GM10248 (cell line): ENCODE measurements at regions not wholly inside any gene's neighbourhood (a gene's known extent, or its start where the extent isn't known, plus 50 kb on each side); places are given as distances from the start of the nearest gene placed in this dataset.

Experiments used
- CTCF ChIA-PET: fragments of 300-600 bp; sonication (Branson Sonifier 250); formaldehyde crosslinking; extraction: SDS; loops from one replicate; lab custom pipeline; 2021; ENCODE audit warnings: antibody characterized with exemption; lab: Yijun Ruan, JAX
- POLR2A ChIA-PET: fragments of 350-650 bp; sonication (Branson Sonifier 250); formaldehyde crosslinking; extraction: SDS; loops from one replicate; lab custom pipeline; 2020; ENCODE audit warnings: antibody characterized with exemption; lab: Yijun Ruan, JAX
- DNase-seq: peaks from one replicate; pipeline ENCODE4 v3.0.0; 2012; ENCODE audit errors: extremely low spot score
- CTCF ChIP-seq: IDR thresholded peaks from 2 replicates; pipeline ENCODE4 v1.5.1; 2012; ENCODE audit warnings: mild to moderate bottlenecking, low read depth; ENCODE audit errors: extremely low read depth, missing control alignments, control extremely low read depth

- POLR2A ChIA-PET, result no interaction called here
- CTCF ChIA-PET, result interaction anchor here (1.3 to 2.0 kb wide), 2 partner anchors 19 to 47 kb away, joined by 4 to 5 read pairs; no protein-coding TSS in a partner anchor
- DNase-seq, result no peak
- no peak for TF ChIP-seq CTCF
Measured at GRCh38 chr3:177730814-177731213, 533.5 kb upstream of the TBL1XR1 start.

GRCh38 chr3:177731644-177732268, 534.5 kb upstream of the TBL1XR1 start:
- ChIA-PET CTCF (interaction anchor here (1.5 to 2.0 kb wide), 2 partner anchors 18 to 20 kb away, joined by 4 to 5 read pairs; no protein-coding TSS in a partner anchor), POLR2A (no interaction called here)
- TF ChIP-seq CTCF, result no peak
- DNase-seq, result no peak

GRCh38 chr3:177733233-177733632, 536.0 kb upstream of the TBL1XR1 start:
- CTCF ChIA-PET, result interaction anchor here (1.4 kb wide), 1 partner anchor 9 kb away, joined by 3 read pairs; no protein-coding TSS in a partner anchor
- no peak for TF ChIP-seq CTCF
- POLR2A ChIA-PET, result no interaction called here
- DNase-seq, result no peak

- no peak for DNase-seq
- CTCF ChIA-PET, result no interaction called here
- no peak for TF ChIP-seq CTCF
- POLR2A ChIA-PET, result no interaction called here
Measured at GRCh38 chr3:177733936-177734335, 536.7 kb upstream of the TBL1XR1 start.

- ChIA-PET POLR2A (no interaction called here), CTCF (no interaction called here)
- no peak for TF ChIP-seq CTCF
- DNase-seq, result no peak
Measured at GRCh38 chr3:177735431-177735830, 538.1 kb upstream of the TBL1XR1 start.

GRCh38 chr3:177739461-177739860, 542.2 kb upstream of the TBL1XR1 start:
- POLR2A ChIA-PET, result no interaction called here
- TF ChIP-seq CTCF, result no peak
- CTCF ChIA-PET, result interaction anchor here (0.7 to 1.4 kb wide), 2 partner anchors 10 to 38 kb away, joined by 3 to 4 read pairs; no protein-coding TSS in a partner anchor
- DNase-seq, result no peak
